Activated CD8-positive, alpha-beta memory T cell treated with anti-CD3 and anti-CD28 coated beads, Interleukin-2, amount 50 U/mL, for 1 hour (primary cell): ENCODE measurements at regions not wholly inside any gene's neighbourhood (a gene's known extent, or its start where the extent isn't known, plus 50 kb on each side); places are given as distances from the start of the nearest gene placed in this dataset.
"Not testable (repeated sequence)": the region's sequence is repeated elsewhere in the genome, so short reads cannot be mapped to it uniquely, and the experiment has no call there.

Experiments used
- DNase-seq: peaks from one replicate; pipeline ENCODE4 v3.0.0-alpha.2; 2020; ENCODE audit errors: extremely low read depth

- DNase-seq = no peak
These were observed 70.1 kb downstream of the FBXO4 start for GRCh38 chr5:41995193-41995592.

- no peak for DNase-seq
These were observed 76.6 kb downstream of the FBXO4 start for GRCh38 chr5:42001673-42002072.

DNA sequence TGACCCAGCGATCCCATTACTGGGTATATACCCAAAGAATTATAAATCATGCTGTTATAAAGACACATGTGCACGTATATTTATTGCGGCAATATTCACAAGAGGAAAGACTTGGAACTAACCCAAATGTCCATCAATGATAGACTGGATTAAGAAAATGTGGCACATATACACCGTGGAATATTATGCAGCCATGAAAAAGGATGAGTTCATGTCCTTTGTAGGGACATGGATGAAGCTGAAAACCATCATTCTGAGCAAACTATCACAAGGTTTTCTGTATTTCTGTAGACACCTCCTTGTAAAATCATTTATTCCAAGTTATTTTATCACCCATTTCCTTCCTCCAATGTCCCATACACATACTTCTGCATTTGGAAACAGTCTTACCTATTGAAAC lies 78.8 kb downstream of the FBXO4 start:
- DNase-seq = not testable (repeated sequence)

DNA sequence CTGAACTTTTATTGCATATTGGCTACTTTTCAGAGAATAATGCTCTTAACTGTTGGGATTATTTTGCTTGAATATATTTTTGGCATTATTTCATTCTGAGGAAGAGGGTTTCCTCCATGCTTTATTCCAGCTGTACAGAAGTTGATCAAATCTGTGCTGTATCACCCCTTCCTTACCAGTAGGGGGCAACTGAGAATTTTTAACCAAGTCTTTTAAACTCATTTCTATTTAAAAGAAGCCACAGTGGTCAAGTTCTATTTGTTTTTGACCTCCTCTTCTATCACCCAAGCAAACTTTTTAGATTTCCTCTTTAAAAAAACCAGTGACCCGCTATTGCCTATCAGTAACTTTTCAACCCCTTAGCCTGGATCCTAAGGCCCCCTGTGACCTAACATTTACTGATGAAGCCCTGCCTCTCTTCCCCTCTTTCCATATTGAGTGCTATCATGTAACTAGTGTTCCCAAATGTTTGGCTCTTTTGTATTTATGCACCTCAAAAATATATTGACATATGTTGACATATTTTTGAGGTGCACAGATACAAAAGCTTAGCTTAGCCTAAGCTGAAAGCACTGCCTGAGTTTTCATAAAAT lies 80.6 kb downstream of the FBXO4 start:
- no peak for DNase-seq

DNA sequence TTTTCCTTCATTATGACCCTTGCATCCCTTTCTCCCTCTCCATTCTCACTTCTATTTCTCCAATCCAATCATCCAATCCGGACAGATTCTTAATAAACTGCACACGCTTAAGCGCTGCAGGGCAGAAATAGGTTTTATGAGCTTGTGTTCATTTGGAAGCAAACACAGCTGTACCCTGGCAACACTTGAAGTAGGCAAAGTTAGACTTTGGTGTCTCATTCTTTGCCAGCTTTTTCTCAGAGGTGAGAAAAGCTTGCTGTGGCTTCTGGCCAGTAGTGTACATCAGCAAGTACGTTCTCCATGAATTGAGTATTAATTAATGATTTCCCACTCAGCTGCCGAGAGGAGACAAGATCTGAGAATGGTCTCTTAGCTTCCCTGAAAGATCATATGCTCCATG lies 88.5 kb downstream of the FBXO4 start:
- no peak for DNase-seq

DNA sequence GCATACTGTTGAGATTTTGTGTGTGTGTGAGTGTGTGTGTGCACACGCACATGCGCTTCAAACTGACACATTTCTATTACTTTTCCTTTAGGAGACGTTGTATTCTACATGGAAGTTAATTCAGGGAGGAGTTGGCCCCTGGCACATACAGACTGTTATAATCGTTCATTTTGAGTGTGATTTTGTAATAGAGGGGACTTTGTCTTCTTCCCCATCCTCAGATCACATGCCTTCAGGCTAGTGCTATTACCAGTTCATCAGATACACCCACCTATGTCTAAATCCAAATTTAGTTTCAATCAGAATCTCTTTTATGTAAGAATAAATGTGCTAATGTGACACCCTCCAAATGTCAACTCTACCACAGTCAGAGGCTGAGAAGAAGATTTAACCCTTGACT lies 90.2 kb downstream of the FBXO4 start:
- no peak for DNase-seq

GRCh38 chr5:42015681-42016080 lies 90.6 kb downstream of the FBXO4 start:
- DNase-seq = no peak

- no peak for DNase-seq
These were observed 95.9 kb downstream of the FBXO4 start for GRCh38 chr5:42020788-42021530.

DNA sequence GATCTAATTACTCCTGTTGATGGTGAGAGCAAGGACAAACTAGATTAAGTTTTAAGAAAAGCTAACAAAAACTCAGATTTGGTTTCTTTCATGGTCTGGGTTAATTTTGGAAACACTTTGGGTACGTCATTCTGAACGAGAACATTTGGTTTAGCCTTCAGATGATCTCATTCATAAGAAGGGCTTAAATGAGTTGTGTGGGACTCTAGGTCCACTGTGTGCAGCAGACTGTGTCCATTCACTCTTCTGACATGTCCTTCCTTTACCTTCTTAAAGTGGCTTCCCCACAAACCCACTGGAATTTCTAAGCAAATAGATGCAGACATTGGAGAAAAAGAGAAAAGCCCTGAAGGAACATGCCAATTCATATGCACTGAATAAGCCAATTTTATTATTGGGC lies 96.8 kb downstream of the FBXO4 start:
- no peak for DNase-seq

GRCh38 chr5:42022383-42022972 lies 97.4 kb downstream of the FBXO4 start:
- no peak for DNase-seq

DNA sequence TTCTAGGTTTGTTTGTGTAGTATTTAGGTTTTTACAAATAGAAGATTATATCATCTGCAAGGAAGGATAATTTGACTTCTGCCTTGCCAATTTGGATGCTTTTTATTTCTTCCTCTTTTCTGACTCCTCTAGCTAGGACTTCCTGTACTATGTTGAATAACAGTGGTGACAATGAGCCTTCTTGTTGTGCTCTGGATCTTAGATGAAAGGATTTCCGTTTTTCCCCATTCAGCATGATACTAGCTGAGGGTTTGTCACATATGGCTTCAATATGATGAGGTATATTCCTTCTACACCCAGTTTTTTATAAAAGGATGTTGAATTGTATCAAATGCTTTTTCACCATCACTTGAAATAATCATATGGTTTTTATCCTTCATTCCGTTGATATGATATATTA lies 101.4 kb downstream of the FBXO4 start:
- DNase-seq = no peak

GRCh38 chr5:42032137-42032536 lies 107.1 kb downstream of the FBXO4 start:
- no peak for DNase-seq

DNA sequence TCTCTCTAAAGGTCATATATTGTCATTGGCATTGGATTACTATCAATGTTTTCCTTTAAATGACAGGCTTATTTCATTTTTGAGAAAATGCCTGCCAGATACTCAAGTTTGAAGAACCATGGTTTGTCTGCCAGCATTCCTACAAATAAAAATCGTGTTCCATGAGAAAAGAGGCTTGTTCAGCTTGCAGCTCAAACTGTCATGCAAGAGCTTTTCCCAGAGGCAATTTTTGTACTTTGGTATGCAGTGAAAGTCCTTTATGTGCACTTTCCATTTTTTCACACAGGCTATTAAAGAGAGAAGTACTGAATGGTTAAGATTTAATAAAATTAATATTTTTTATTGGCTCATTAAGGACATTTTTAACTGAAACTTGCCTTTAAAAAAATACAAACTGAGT lies 110.4 kb downstream of the FBXO4 start:
- no peak for DNase-seq

DNA sequence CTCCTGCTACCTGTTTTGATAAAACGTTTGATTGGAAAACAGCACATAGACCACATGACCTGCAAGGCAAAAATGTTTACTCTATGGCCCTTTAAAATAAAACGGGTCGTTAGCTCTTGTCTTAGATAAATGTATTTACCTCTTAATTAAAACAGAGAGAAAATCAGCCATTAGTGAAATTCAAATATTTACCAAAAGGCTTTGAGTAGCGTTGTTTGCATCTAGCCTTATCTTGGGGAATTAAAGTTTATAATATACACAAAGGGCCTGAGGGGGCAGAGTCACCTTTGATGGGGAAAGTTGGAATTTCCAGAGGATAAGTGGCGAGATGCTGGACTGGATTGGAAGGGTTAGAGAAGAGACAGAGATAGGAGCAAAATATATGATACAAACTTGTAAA lies 111.3 kb downstream of the FBXO4 start:
- no peak for DNase-seq

DNA sequence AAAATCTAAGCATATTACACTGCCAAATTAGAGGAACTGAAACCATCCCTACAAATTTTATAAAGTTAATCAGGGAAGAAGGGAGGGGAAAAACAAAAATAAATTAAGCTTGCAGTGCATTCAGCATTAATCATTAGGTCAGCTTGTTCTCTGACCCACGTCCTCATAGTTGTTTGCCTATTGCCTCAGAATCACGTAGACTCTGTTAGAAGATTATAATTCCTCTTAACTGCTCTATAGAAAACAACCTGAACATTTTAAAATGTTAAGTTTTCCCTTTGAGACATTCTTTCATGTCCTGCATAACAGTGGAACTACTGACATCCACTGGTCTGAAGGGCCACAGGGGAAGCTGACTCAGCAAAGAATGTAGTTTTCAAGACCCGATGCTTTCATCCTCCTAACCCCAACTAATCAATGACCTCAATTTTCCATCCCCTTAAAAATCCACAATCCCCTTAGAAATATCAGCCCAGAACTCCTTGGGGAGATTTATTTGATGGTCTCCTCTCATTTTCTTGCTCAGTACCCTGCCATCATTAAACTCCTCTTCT lies 112.4 kb downstream of the FBXO4 start:
- no peak for DNase-seq

DNA sequence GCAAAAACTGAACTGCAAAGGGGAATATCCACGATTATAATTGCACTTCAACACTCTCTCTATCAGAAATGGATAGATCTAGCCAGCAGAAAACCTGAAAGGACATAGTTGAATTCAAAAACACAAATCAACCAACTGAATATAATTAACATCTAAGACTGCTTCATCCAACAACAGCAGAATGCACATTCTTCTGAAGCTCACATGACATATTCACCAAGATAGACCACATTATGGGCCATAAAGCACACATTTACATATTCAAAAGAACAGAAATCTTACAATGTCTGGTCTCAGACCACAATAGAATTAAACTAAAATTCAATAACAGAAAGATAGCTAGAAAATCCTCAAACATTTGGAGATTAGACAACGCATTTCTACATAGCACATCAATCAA lies 118.3 kb downstream of the FBXO4 start:
- no peak for DNase-seq

- peak; percentile 1 for DNase-seq
These were observed 132.2 kb downstream of the FBXO4 start for GRCh38 chr5:42057254-42057690.

DNA sequence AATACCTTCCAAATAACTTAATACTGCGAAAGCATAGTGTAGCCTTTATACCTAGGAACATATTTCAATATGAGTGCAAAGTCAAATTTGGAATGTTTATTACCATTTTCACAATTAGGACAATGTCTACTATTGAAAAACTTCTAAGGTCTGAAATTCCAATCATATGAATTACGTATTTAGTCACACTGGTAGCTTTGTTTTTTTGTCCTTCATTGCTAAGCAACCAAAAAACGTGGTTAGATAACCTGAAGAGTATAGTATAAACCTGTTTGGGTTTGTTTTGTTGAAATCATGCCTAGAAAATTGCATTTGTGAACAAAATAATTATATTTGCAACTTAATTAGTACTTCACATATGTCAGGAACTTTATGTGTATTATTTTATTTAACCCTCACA lies 134.2 kb downstream of the FBXO4 start:
- no peak for DNase-seq

- DNase-seq = no peak
These were observed 134.8 kb downstream of the FBXO4 start for GRCh38 chr5:42059778-42060464.

DNA sequence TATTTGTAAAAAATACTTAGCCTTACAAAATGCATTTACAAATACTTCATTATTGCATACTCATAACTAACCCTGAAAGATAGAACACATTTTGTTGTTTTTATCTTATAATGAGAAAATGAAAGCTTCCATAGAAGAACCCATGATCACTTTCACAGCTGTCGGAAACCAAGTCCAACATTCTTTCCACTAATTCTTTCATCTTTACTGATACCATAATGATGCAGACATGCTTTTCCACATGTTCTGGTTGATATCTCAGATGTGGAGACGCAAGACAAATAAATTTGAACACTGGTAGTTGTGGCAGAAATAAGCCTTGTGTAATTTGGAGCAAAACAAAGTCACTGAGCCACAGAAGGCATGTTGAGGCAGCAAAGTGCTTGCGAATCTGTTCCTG lies 136.0 kb downstream of the FBXO4 start:
- no peak for DNase-seq

DNA sequence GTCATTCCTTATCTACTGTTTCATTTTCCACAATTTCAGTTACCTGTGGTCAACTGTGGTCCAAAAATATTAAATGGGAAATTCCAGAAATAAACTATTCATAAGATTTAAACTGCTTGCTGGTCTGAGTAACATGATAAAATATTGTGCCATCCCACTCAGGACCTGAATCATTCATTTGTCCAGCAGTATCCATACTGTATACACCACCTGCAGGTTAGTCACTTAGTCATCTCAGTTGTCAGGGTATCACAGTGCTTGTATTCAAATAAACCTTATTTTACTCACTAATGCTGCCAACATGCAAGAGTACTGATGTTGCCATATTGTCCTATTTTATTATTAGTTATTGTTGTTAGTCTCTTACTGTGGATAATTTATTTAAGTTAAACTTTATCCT lies 139.7 kb downstream of the FBXO4 start:
- no peak for DNase-seq

- no peak for DNase-seq
These were observed 141.1 kb downstream of the FBXO4 start for GRCh38 chr5:42066131-42066530.
